ENCODE measurements at regions not wholly inside any gene's neighbourhood (a gene's known extent, or its start where the extent isn't known, plus 50 kb on each side); places are given as distances from the start of the nearest gene placed in this dataset.
A peak's percentile ranks its signal among the peaks of the same experiment; 100 is the strongest.
"Not testable (repeated sequence)": the region's sequence is repeated elsewhere in the genome, so short reads cannot be mapped to it uniquely, and the experiment has no call there.

- DNase-seq (ENCODE audit: low spot score), result no peak
- Mint-ChIP-seq H3K27me3 (ENCODE audit: low read depth) (no peaks in the 10 kb centered on the region), H3K4me1 (peaks cover 35% of the 10 kb centered on the region), H3K4me3 (no peak overlapping the region), H3K27ac (no peak overlapping the region), H3K9me3 (peaks cover 27% of the 10 kb centered on the region), H3K36me3 (peaks cover 20% of the 10 kb centered on the region)
- ChIA-PET POLR2A (no interaction called here), CTCF (no interaction called here)
- no peak for ATAC-seq
- TF ChIP-seq ZSCAN18 (CRISPR knock-in tag; IDR thresholded peaks at IDR 0.05), result no peak
- TF ChIP-seq ZNF121 (CRISPR knock-in tag; IDR thresholded peaks at IDR 0.05), result no peak
- TF ChIP-seq, protein P1, sequence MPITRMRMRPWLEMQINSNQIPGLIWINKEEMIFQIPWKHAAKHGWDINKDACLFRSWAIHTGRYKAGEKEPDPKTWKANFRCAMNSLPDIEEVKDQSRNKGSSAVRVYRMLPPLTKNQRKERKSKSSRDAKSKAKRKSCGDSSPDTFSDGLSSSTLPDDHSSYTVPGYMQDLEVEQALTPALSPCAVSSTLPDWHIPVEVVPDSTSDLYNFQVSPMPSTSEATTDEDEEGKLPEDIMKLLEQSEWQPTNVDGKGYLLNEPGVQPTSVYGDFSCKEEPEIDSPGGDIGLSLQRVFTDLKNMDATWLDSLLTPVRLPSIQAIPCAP (CRISPR knock-in tag; IDR thresholded peaks at IDR 0.05), result no peak
- TF ChIP-seq, protein P2, sequence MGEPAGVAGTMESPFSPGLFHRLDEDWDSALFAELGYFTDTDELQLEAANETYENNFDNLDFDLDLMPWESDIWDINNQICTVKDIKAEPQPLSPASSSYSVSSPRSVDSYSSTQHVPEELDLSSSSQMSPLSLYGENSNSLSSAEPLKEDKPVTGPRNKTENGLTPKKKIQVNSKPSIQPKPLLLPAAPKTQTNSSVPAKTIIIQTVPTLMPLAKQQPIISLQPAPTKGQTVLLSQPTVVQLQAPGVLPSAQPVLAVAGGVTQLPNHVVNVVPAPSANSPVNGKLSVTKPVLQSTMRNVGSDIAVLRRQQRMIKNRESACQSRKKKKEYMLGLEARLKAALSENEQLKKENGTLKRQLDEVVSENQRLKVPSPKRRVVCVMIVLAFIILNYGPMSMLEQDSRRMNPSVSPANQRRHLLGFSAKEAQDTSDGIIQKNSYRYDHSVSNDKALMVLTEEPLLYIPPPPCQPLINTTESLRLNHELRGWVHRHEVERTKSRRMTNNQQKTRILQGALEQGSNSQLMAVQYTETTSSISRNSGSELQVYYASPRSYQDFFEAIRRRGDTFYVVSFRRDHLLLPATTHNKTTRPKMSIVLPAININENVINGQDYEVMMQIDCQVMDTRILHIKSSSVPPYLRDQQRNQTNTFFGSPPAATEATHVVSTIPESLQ (CRISPR knock-in tag; IDR thresholded peaks at IDR 0.05), result no peak
Observed at GRCh38 chr6:60952500-60952899, 1333.5 kb downstream of the KHDRBS2 start.

DNA sequence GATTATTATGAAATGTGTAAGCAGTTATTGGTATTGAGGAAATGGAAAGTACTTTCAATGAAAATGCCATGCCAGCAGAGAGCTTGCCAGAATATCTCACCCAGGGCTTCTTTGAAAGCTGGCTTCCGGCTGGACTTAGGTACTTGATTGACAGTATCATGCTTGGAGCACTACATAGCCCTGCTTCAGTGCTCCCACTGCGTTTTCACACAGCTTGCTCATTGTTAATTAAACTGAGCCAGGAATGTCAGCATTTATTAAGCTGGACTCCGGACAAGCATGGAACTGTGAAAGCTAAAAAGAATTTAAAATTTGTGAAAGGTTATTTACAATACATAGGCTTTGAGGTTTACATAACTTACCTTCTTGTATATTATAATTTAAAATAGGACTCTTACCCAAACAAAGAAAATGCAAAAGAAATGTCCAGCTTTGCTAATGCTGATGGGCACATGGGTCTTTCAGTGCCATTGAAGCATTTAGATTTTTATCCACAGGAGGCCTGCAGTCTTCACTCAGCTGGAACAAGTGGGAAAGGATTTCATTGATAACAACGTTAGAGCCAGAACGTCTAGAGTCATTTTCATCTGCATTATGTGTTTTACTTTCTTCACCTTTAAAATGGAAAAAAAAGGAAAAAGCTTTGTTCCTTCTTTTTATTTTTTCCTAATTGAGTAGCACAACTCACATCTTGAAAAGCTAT, 1335.7 kb downstream of the KHDRBS2 start:
- ATAC-seq, result peak; percentile 80
- Mint-ChIP-seq H3K36me3 (peaks cover 23% of the 10 kb centered on the region), H3K4me1 (peaks cover 34% of the 10 kb centered on the region), H3K9me3 (peaks cover 28% of the 10 kb centered on the region)
- CTCF ChIA-PET; POLR2A ChIA-PET; H3K27me3 Mint-ChIP-seq (ENCODE audit: low read depth); H3K4me3 Mint-ChIP-seq; H3K27ac Mint-ChIP-seq; DNase-seq (ENCODE audit: low spot score): not testable (repeated sequence)

DNA sequence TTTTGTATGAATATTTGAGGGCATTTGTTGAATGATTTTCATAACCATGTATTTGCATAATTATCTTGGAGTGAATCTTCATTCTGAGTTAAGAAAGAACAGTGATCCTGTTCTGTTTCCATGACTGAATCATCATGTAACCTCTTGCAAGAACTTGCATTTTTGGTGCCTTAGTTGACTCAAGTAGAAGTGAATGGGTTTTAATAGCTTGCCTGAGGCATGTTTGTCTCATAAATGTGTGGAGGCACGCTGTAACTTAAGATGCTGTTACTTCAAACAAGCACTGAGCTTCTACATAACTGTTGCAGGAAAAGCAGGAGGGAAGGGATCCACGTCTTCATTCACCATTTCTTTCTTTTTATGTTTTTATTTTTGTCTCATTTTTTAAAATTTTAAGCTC, 1338.6 kb downstream of the KHDRBS2 start:
- H3K4me3 Mint-ChIP-seq; H3K27ac Mint-ChIP-seq; DNase-seq (ENCODE audit: low spot score); ATAC-seq; CTCF ChIA-PET; POLR2A ChIA-PET; H3K27me3 Mint-ChIP-seq (ENCODE audit: low read depth): not testable (repeated sequence)
- Mint-ChIP-seq H3K4me1 (peaks cover 28% of the 10 kb centered on the region), H3K36me3 (peaks cover 25% of the 10 kb centered on the region), H3K9me3 (peaks cover 25% of the 10 kb centered on the region)

- H3K4me3 Mint-ChIP-seq; CTCF ChIA-PET; ATAC-seq; H3K27me3 Mint-ChIP-seq (ENCODE audit: low read depth); H3K27ac Mint-ChIP-seq; POLR2A ChIA-PET; DNase-seq (ENCODE audit: low spot score): not testable (repeated sequence)
- Mint-ChIP-seq H3K4me1 (peaks cover 13% of the 10 kb centered on the region), H3K36me3 (peaks cover 21% of the 10 kb centered on the region), H3K9me3 (peaks cover 25% of the 10 kb centered on the region)
Observed at GRCh38 chr6:60944803-60945202, 1341.2 kb downstream of the KHDRBS2 start.

GRCh38 chr6:60935970-60936369, 1350.1 kb downstream of the KHDRBS2 start:
- POLR2A ChIA-PET, result not testable (repeated sequence)

GRCh38 chr6:60919652-60920051, 1366.4 kb downstream of the KHDRBS2 start:
- CTCF ChIA-PET; DNase-seq (ENCODE audit: low spot score); H3K36me3 Mint-ChIP-seq; POLR2A ChIA-PET; ATAC-seq; H3K4me3 Mint-ChIP-seq; H3K27me3 Mint-ChIP-seq (ENCODE audit: low read depth); H3K4me1 Mint-ChIP-seq; H3K27ac Mint-ChIP-seq: not testable (repeated sequence)
- peaks cover 11% of the 10 kb centered on the region for H3K9me3 Mint-ChIP-seq

More at GRCh38 chr6:60935970-60936369, 1350.1 kb downstream of the KHDRBS2 start:
- peaks cover 18% of the 10 kb centered on the region for H3K9me3 Mint-ChIP-seq
- H3K36me3 Mint-ChIP-seq; H3K27ac Mint-ChIP-seq; DNase-seq (ENCODE audit: low spot score); H3K4me3 Mint-ChIP-seq; CTCF ChIA-PET; H3K27me3 Mint-ChIP-seq (ENCODE audit: low read depth): not testable (repeated sequence)
- ATAC-seq, result peak; percentile 71
- H3K4me1 Mint-ChIP-seq, result peaks cover 11% of the 10 kb centered on the region

- H3K4me3 Mint-ChIP-seq, POLR2A ChIA-PET, ATAC-seq: not testable (repeated sequence)
Observed at GRCh38 chr6:60903860-60904259, 1382.2 kb downstream of the KHDRBS2 start.

DNA sequence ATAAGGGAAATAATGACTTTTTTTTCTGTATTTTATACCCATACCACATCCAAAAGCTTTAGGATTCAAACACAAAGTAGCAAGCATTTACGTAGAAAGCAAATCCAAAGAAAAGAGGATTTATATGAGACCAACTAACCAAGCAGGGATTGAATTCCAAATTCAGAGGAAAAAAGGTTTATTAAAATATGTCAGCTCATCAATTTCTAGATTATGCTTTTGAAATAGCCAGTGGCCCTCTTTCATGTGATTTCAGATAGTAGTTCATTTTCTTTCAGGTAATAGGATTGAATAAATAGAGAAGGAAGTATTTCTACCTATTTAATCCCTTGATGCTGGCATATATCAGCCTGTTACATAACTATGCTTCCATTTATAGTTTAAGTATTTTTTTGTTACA, 1392.7 kb downstream of the KHDRBS2 start:
- ATAC-seq; POLR2A ChIA-PET; H3K36me3 Mint-ChIP-seq; H3K4me3 Mint-ChIP-seq; DNase-seq (ENCODE audit: low spot score); H3K4me1 Mint-ChIP-seq; H3K27me3 Mint-ChIP-seq (ENCODE audit: low read depth); CTCF ChIA-PET; H3K27ac Mint-ChIP-seq: not testable (repeated sequence)
- peaks cover 31% of the 10 kb centered on the region for H3K9me3 Mint-ChIP-seq

More at GRCh38 chr6:60903860-60904259, 1382.2 kb downstream of the KHDRBS2 start:
- H3K27ac Mint-ChIP-seq; DNase-seq (ENCODE audit: low spot score); CTCF ChIA-PET; H3K27me3 Mint-ChIP-seq (ENCODE audit: low read depth); H3K4me1 Mint-ChIP-seq: not testable (repeated sequence)
- peaks cover 43% of the 10 kb centered on the region for H3K9me3 Mint-ChIP-seq
- peaks cover 22% of the 10 kb centered on the region for H3K36me3 Mint-ChIP-seq
